SK-N-SH (cell line): ENCODE measurements at regions not wholly inside any gene's neighbourhood (a gene's known extent, or its start where the extent isn't known, plus 50 kb on each side); places are given as distances from the start of the nearest gene placed in this dataset.
"Not testable (repeated sequence)": the region's sequence is repeated elsewhere in the genome, so short reads cannot be mapped to it uniquely, and the experiment has no call there.

Experiments
- CTCF ChIP-seq: fragments of 200-600 bp; sonication (generic); IDR thresholded peaks from 2 replicates; pipeline ENCODE4 v1.6.1; 2017; ENCODE audit warnings: antibody characterized with exemption, mild to moderate bottlenecking, moderate library complexity
- GATA2 ChIP-seq: sonication (generic); formaldehyde crosslinking; IDR thresholded peaks from 2 replicates; pipeline ENCODE4 v1.5.0; 2020; ENCODE audit warnings: mild to moderate bottlenecking, missing genetic modification reagents
- RAD21 ChIP-seq: IDR thresholded peaks from 2 replicates; pipeline ENCODE4 v1.6.1; 2012; ENCODE audit warnings: mild to moderate bottlenecking, low read length
- SMC3 ChIP-seq: IDR thresholded peaks from 2 replicates; pipeline ENCODE4 v1.6.1; 2012; ENCODE audit warnings: low read depth, low read length, improper control_type of control experiment
- USF2 ChIP-seq: fragments of 150-350 bp; IDR thresholded peaks from 2 replicates; pipeline ENCODE4 v1.6.1; 2017; ENCODE audit warnings: antibody characterized with exemption, low read length, low read depth, borderline replicate concordance

GRCh38 chr17:15852863-15853262 lies 92.1 kb upstream of the ADORA2B start:
- TF ChIP-seq USF2; CTCF; SMC3; RAD21; GATA2 (CRISPR knock-in tag): not testable (repeated sequence)
